Smooth muscle cell (in vitro differentiated cells): ENCODE measurements at regions not wholly inside any gene's neighbourhood (a gene's known extent, or its start where the extent isn't known, plus 50 kb on each side); places are given as distances from the start of the nearest gene placed in this dataset.

Experiments
- DNase-seq: peaks from one replicate; lab custom pipeline; 2025; ENCODE audit not compliant: unreplicated experiment; lab: John Stamatoyannopoulos, UW
- H2AFZ ChIP-seq: fragments of 200-600 bp; sonication (generic); 2 replicates; pipeline ENCODE4 v1.6.0; 2016; ENCODE audit warnings: antibody characterized with exemption, low read depth, mild to moderate bottlenecking
- H3F3A ChIP-seq: fragments of 200-600 bp; sonication (generic); 2 replicates; pipeline ENCODE4 v1.6.0; 2017; ENCODE audit warnings: antibody characterized with exemption, low read depth
- H3K27ac ChIP-seq: fragments of 200-600 bp; sonication (generic); 2 replicates; pipeline ENCODE4 v1.5.1; 2016; ENCODE audit warnings: low read depth, mild to moderate bottlenecking
- H3K27me3 ChIP-seq: fragments of 200-600 bp; sonication (generic); 2 replicates; pipeline ENCODE4 v1.6.1; 2016; ENCODE audit warnings: low read depth, mild to moderate bottlenecking
- H3K36me3 ChIP-seq: fragments of 200-600 bp; sonication (generic); 2 replicates; pipeline ENCODE4 v1.5.1; 2016; ENCODE audit warnings: low read depth
- H3K4me1 ChIP-seq: fragments of 200-600 bp; sonication (generic); 2 replicates; pipeline ENCODE4 v1.5.1; 2016; ENCODE audit warnings: low read depth
- H3K4me2 ChIP-seq: fragments of 200-600 bp; sonication (generic); 2 replicates; pipeline ENCODE4 v1.6.0; 2016; ENCODE audit warnings: mild to moderate bottlenecking
- H3K4me3 ChIP-seq: fragments of 200-600 bp; sonication (generic); 2 replicates; pipeline ENCODE4 v1.5.1; 2016; ENCODE audit warnings: mild to moderate bottlenecking
- H3K79me2 ChIP-seq: fragments of 200-600 bp; sonication (generic); 2 replicates; pipeline ENCODE4 v1.6.0; 2016; ENCODE audit warnings: low read depth, mild to moderate bottlenecking
- H3K9ac ChIP-seq: fragments of 200-600 bp; sonication (generic); 2 replicates; pipeline ENCODE4 v1.6.0; 2016; ENCODE audit warnings: low read depth
- H3K9me3 ChIP-seq: fragments of 200-600 bp; sonication (generic); replicated peaks from 2 replicates; pipeline ENCODE4 v1.5.1; 2016; ENCODE audit warnings: low read depth
- H4K20me1 ChIP-seq: fragments of 200-600 bp; sonication (generic); 2 replicates; pipeline ENCODE4 v1.6.0; 2016; ENCODE audit warnings: low read depth
- CTCF ChIP-seq: fragments of 200-600 bp; sonication (generic); IDR thresholded peaks from 2 replicates; pipeline ENCODE4 v1.5.1; 2017; ENCODE audit warnings: borderline replicate concordance, mild to moderate bottlenecking, antibody characterized with exemption; ENCODE audit not compliant: insufficient read depth, poor library complexity, severe bottlenecking
- WGBS: methylation state at CpG from one replicate; pipeline ENCODE4 v1.1.7; 2016; ENCODE audit warnings: low lambda C conversion rate; 5-methylcytosine and 5-hydroxymethylcytosine counted together

- H3F3A ChIP-seq: no peaks in the 10 kb centered on the region
- H3K4me2 ChIP-seq: no peak overlapping the region
- H3K36me3 ChIP-seq: peaks cover 6% of the 10 kb centered on the region
- H3K9me3 ChIP-seq: no peaks in the 10 kb centered on the region
- H3K4me3 ChIP-seq: no peak overlapping the region
- no peaks in the 10 kb centered on the region for H3K79me2 ChIP-seq
- H3K27me3 ChIP-seq: no peaks in the 10 kb centered on the region
- no peak for DNase-seq
- no peaks in the 10 kb centered on the region for H3K4me1 ChIP-seq
- H3K9ac ChIP-seq: no peak overlapping the region
- 81% methylated on average over 2 of the region's 2 CpGs for WGBS
- no peak overlapping the region for H3K27ac ChIP-seq
- H2AFZ ChIP-seq: no peak overlapping the region
- H4K20me1 ChIP-seq: no peaks in the 10 kb centered on the region
- no peak for TF ChIP-seq CTCF
Observed at GRCh38 chr12:67842124-67842523, 147.1 kb upstream of the IFNG-AS1 start.

GRCh38 chr12:67843257-67843656 is 146.0 kb upstream of the IFNG-AS1 start:
- 84% methylated on average over 3 of the region's 3 CpGs for WGBS
- no peaks in the 10 kb centered on the region for H4K20me1 ChIP-seq
- DNase-seq: no peak
- H3K36me3 ChIP-seq: no peaks in the 10 kb centered on the region
- H3K9me3 ChIP-seq: no peaks in the 10 kb centered on the region
- no peak overlapping the region for H2AFZ ChIP-seq
- H3K79me2 ChIP-seq: no peaks in the 10 kb centered on the region
- no peak overlapping the region for H3K4me3 ChIP-seq
- H3K27me3 ChIP-seq: no peaks in the 10 kb centered on the region
- no peak overlapping the region for H3K9ac ChIP-seq
- no peak overlapping the region for H3K27ac ChIP-seq
- no peaks in the 10 kb centered on the region for H3K4me1 ChIP-seq
- no peaks in the 10 kb centered on the region for H3F3A ChIP-seq
- no peak for TF ChIP-seq CTCF
- H3K4me2 ChIP-seq: no peak overlapping the region

GRCh38 chr12:67852701-67853100 is 136.5 kb upstream of the IFNG-AS1 start:
- WGBS: 75% methylated on average over 2 of the region's 2 CpGs
- TF ChIP-seq CTCF: no peak
- DNase-seq: no peak

GRCh38 chr12:67853204-67853603 is 136.0 kb upstream of the IFNG-AS1 start:
- H3K4me1 ChIP-seq: no peaks in the 10 kb centered on the region
- no peaks in the 10 kb centered on the region for H3K36me3 ChIP-seq
- TF ChIP-seq CTCF: no peak
- H3K27me3 ChIP-seq: no peaks in the 10 kb centered on the region
- H4K20me1 ChIP-seq: no peaks in the 10 kb centered on the region
- no peak overlapping the region for H3K4me3 ChIP-seq
- H3K79me2 ChIP-seq: no peaks in the 10 kb centered on the region
- no peak for DNase-seq
- peak overlapping the region; percentile 42 for H3K27ac ChIP-seq
- no peaks in the 10 kb centered on the region for H3K9me3 ChIP-seq
- 63% methylated on average over 3 of the region's 3 CpGs for WGBS
- peak overlapping the region; percentile 55 for H2AFZ ChIP-seq
- no peak overlapping the region for H3K9ac ChIP-seq
- H3F3A ChIP-seq: peaks cover 5% of the 10 kb centered on the region
- no peak overlapping the region for H3K4me2 ChIP-seq

More at GRCh38 chr12:67852701-67853100, 136.5 kb upstream of the IFNG-AS1 start:
- Histone ChIP-seq H3K36me3 (no peaks in the 10 kb centered on the region), H3K9me3 (no peaks in the 10 kb centered on the region), H3K4me2 (no peak overlapping the region), H3K27me3 (no peaks in the 10 kb centered on the region), H3K79me2 (no peaks in the 10 kb centered on the region), H2AFZ (peak overlapping the region; percentile 55), H3K4me1 (no peaks in the 10 kb centered on the region), H3K9ac (no peak overlapping the region), H3K4me3 (no peak overlapping the region), H3K27ac (peak overlapping the region; percentile 42), H4K20me1 (no peaks in the 10 kb centered on the region), H3F3A (peaks cover 5% of the 10 kb centered on the region)
